GM12891 (cell line): ENCODE measurements at regions not wholly inside any gene's neighbourhood (a gene's known extent, or its start where the extent isn't known, plus 50 kb on each side); places are given as distances from the start of the nearest gene placed in this dataset.

ENCODE experiments used
- PAX5 ChIP-seq: IDR thresholded peaks from 2 replicates; pipeline ENCODE4 v1.6.1; 2011; ENCODE audit warnings: low read length, moderate library complexity, mild to moderate bottlenecking; ENCODE audit not compliant: insufficient read depth, severe bottlenecking
- POLR2A ChIP-seq: IDR thresholded peaks from 2 replicates; pipeline ENCODE4 v1.6.1; 2011; ENCODE audit warnings: low read depth, low read length, control low read depth
- POLR2AphosphoS5 ChIP-seq: IDR thresholded peaks from 2 replicates; pipeline ENCODE4 v1.6.1; 2011; ENCODE audit warnings: low read depth, low read length, control low read depth
- TAF1 ChIP-seq: IDR thresholded peaks from 2 replicates; pipeline ENCODE4 v1.6.1; 2011; ENCODE audit warnings: low read depth, low read length, control low read depth

- TF ChIP-seq POLR2A = no peak
- no peak for TF ChIP-seq POLR2AphosphoS5
- TF ChIP-seq TAF1 = no peak
- no peak for TF ChIP-seq PAX5
Measured at GRCh38 chr1:2969011-2969844, 52.0 kb upstream of the ACTRT2 start.
